LNCaP clone FGC (cell line): ENCODE measurements at regions not wholly inside any gene's neighbourhood (a gene's known extent, or its start where the extent isn't known, plus 50 kb on each side); places are given as distances from the start of the nearest gene placed in this dataset.

Source experiments
- DNase-seq: peaks from one replicate; pipeline ENCODE4 v3.0.0-alpha.2; 2011; ENCODE audit warnings: low read depth
- H3K4me3 ChIP-seq: 2 replicates; pipeline ENCODE4 v1.5.1; 2011; ENCODE audit warnings: mild to moderate bottlenecking, low read depth, low read length, control low read depth
- CTCF ChIP-seq: IDR thresholded peaks from 2 replicates; pipeline ENCODE4 v1.5.1; 2012; ENCODE audit warnings: mild to moderate bottlenecking; ENCODE audit not compliant: control insufficient read depth, insufficient read depth; ENCODE audit errors: extremely low read depth

- no peak overlapping the region for H3K4me3 ChIP-seq
- DNase-seq = no peak
- no peak for TF ChIP-seq CTCF
These were observed 62.3 kb upstream of the PLSCR4 start for GRCh38 chr3:146313031-146313745.

- no peak for TF ChIP-seq CTCF
- no peak overlapping the region for H3K4me3 ChIP-seq
- no peak for DNase-seq
These were observed 57.8 kb upstream of the PLSCR4 start for GRCh38 chr3:146308682-146309081.

GRCh38 chr3:146308222-146308621, 57.3 kb upstream of the PLSCR4 start:
- DNase-seq = no peak
- TF ChIP-seq CTCF = no peak
- H3K4me3 ChIP-seq = no peak overlapping the region

GRCh38 chr3:146307456-146307725, 56.5 kb upstream of the PLSCR4 start:
- no peak for DNase-seq
- no peak overlapping the region for H3K4me3 ChIP-seq
- no peak for TF ChIP-seq CTCF

- no peak for TF ChIP-seq CTCF
- H3K4me3 ChIP-seq = no peak overlapping the region
- DNase-seq = no peak
These were observed 56.0 kb upstream of the PLSCR4 start for GRCh38 chr3:146306656-146307455.

GRCh38 chr3:146305808-146306423, 55.0 kb upstream of the PLSCR4 start:
- TF ChIP-seq CTCF = no peak
- no peak overlapping the region for H3K4me3 ChIP-seq
- no peak for DNase-seq
